ENCODE measurements at regions not wholly inside any gene's neighbourhood (a gene's known extent, or its start where the extent isn't known, plus 50 kb on each side); places are given as distances from the start of the nearest gene placed in this dataset.

GRCh38 chr6:159595173-159595572 is 97.9 kb downstream of the SOD2 start:
- H3K9me3 Mint-ChIP-seq = no peaks in the 10 kb centered on the region
- no peak for DNase-seq (ENCODE audit: low read depth, low spot score)
- peaks cover 17% of the 10 kb centered on the region for H3K4me1 Mint-ChIP-seq
- H3K27me3 Mint-ChIP-seq (ENCODE audit: low read depth) = peaks cover 78% of the 10 kb centered on the region
- no peak overlapping the region for H3K27ac Mint-ChIP-seq (ENCODE audit: unreplicated experiment)
- H3K4me3 Mint-ChIP-seq = no peak overlapping the region
- TF ChIP-seq CTCF (conservative IDR thresholded peaks at IDR 0.05) = no peak
- H3K36me3 Mint-ChIP-seq (ENCODE audit: low read depth) = no peaks in the 10 kb centered on the region

GRCh38 chr6:159594750-159595117 is 98.3 kb downstream of the SOD2 start:
- no peak overlapping the region for H3K4me3 Mint-ChIP-seq
- peaks cover 17% of the 10 kb centered on the region for H3K4me1 Mint-ChIP-seq
- H3K9me3 Mint-ChIP-seq = no peaks in the 10 kb centered on the region
- TF ChIP-seq CTCF (conservative IDR thresholded peaks at IDR 0.05) = no peak
- peak overlapping the region; percentile 20 for H3K27ac Mint-ChIP-seq (ENCODE audit: unreplicated experiment)
- DNase-seq (ENCODE audit: low read depth, low spot score) = no peak
- H3K36me3 Mint-ChIP-seq (ENCODE audit: low read depth) = no peaks in the 10 kb centered on the region
- H3K27me3 Mint-ChIP-seq (ENCODE audit: low read depth) = peaks cover 75% of the 10 kb centered on the region

DNA sequence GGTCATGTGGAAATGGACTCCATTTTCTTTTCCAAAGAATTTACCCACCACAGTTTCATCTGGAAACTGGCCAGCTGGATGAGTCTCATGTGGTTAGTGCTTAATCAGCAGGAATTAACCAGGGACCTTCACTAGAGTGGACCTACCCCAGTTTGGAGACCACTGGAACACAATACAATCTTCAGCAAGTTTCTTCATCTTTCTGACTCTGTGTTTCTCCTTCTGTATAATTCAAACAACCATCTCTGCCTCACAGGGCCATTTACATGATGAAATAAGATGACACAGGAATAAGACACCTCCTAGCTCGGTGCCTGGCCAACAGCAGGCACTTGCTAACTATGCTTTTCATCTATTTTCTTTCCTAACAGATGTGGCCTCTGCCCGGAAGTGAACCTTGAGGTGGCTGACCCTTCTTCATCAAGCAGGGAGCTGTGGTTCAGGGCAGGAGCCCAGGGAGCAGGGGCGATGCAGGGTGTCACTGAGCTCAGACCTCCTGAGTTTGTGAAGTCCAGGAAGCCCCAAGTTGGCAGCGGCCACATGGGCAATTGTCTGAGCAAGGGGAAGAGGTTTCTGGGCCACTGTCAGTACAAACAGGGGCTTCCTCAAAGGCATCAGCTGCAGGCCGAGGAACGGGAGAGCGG is 98.8 kb downstream of the SOD2 start:
- Mint-ChIP-seq H3K9me3 (no peaks in the 10 kb centered on the region), H3K36me3 (ENCODE audit: low read depth) (no peaks in the 10 kb centered on the region), H3K27me3 (ENCODE audit: low read depth) (peaks cover 75% of the 10 kb centered on the region), H3K4me3 (no peak overlapping the region), H3K4me1 (peaks cover 17% of the 10 kb centered on the region), H3K27ac (ENCODE audit: unreplicated experiment) (peak overlapping the region; percentile 20)
- no peak for DNase-seq (ENCODE audit: low read depth, low spot score)
- no peak for TF ChIP-seq CTCF (conservative IDR thresholded peaks at IDR 0.05)

DNA sequence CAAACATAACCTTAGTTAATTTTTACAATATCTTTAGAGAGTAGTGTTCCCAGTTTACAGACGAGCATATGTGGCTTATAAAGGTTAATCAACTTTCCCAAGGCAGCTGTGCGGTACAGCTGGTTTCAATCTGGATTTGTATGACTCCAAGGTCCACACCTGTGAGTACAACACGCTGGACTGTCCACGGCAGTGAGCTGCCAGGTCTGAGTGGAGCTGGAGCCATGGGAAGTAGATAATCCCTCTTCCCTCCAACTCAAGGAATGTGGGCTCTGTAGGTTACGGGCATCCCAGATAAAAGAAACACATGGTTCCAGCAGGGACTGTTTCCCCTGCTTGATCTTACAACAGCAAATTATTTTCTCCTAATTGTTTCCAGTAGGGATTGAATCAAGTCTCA is 102.2 kb downstream of the SOD2 start:
- Mint-ChIP-seq H3K4me1 (peaks cover 14% of the 10 kb centered on the region), H3K9me3 (peaks cover 5% of the 10 kb centered on the region), H3K27me3 (ENCODE audit: low read depth) (peaks cover 76% of the 10 kb centered on the region), H3K36me3 (ENCODE audit: low read depth) (no peaks in the 10 kb centered on the region), H3K4me3 (no peak overlapping the region), H3K27ac (ENCODE audit: unreplicated experiment) (no peak overlapping the region)
- DNase-seq (ENCODE audit: low read depth, low spot score) = no peak
- no peak for TF ChIP-seq CTCF (conservative IDR thresholded peaks at IDR 0.05)

GRCh38 chr6:159586684-159587083 is 106.4 kb downstream of the SOD2 start:
- H3K9me3 Mint-ChIP-seq = peaks cover 5% of the 10 kb centered on the region
- H3K36me3 Mint-ChIP-seq (ENCODE audit: low read depth) = no peaks in the 10 kb centered on the region
- H3K27me3 Mint-ChIP-seq (ENCODE audit: low read depth) = peaks cover 81% of the 10 kb centered on the region
- DNase-seq (ENCODE audit: low read depth, low spot score) = no peak
- H3K4me1 Mint-ChIP-seq = no peaks in the 10 kb centered on the region
- H3K27ac Mint-ChIP-seq (ENCODE audit: unreplicated experiment) = no peak overlapping the region
- H3K4me3 Mint-ChIP-seq = no peak overlapping the region
- TF ChIP-seq CTCF (conservative IDR thresholded peaks at IDR 0.05) = no peak

Measured in neural crest cell (in vitro differentiated cells).